NOMO-1 (cell line): ENCODE measurements at regions not wholly inside any gene's neighbourhood (a gene's known extent, or its start where the extent isn't known, plus 50 kb on each side); places are given as distances from the start of the nearest gene placed in this dataset.

Experiments used
- DNase-seq, 2 experiments: peaks; one replicate each; lab custom pipeline; 2025; ENCODE audit not compliant: unreplicated experiment in 2 of 2; lab: John Stamatoyannopoulos, UW

- DNase-seq, result peak in 1 of 2 experiments; percentile 32
Measured at GRCh38 chr2:40507432-40507831, 55.5 kb upstream of the SLC8A1 start.

GRCh38 chr2:40510304-40510703 lies 58.4 kb upstream of the SLC8A1 start:
- no peak for DNase-seq

GRCh38 chr2:40511661-40512213 lies 59.8 kb upstream of the SLC8A1 start:
- peak; percentile 71 to 87 for DNase-seq

- no peak for DNase-seq
Measured at GRCh38 chr2:40512256-40512655, 60.4 kb upstream of the SLC8A1 start.

GRCh38 chr2:40513201-40513600 lies 61.3 kb upstream of the SLC8A1 start:
- DNase-seq, result peak; percentile 10 to 78

GRCh38 chr2:40516604-40517003 lies 64.7 kb upstream of the SLC8A1 start:
- no peak for DNase-seq

- no peak for DNase-seq
Measured at GRCh38 chr2:40528564-40528963, 76.7 kb upstream of the SLC8A1 start.

- DNase-seq, result no peak
Measured at GRCh38 chr2:40531359-40531758, 79.5 kb upstream of the SLC8A1 start.

- peak; percentile 28 to 60 for DNase-seq
Measured at GRCh38 chr2:40534528-40534927, 82.6 kb upstream of the SLC8A1 start.

- no peak for DNase-seq
Measured at GRCh38 chr2:40535972-40536371, 84.1 kb upstream of the SLC8A1 start.

GRCh38 chr2:40540026-40540425 lies 88.1 kb upstream of the SLC8A1 start:
- no peak for DNase-seq

- no peak for DNase-seq
Measured at GRCh38 chr2:40543381-40543780, 91.5 kb upstream of the SLC8A1 start.

GRCh38 chr2:40544072-40544471 lies 92.2 kb upstream of the SLC8A1 start:
- DNase-seq, result no peak

- DNase-seq, result no peak
Measured at GRCh38 chr2:40545645-40546044, 93.8 kb upstream of the SLC8A1 start.

- peak in 1 of 2 experiments; percentile 69 for DNase-seq
Measured at GRCh38 chr2:40546439-40547191, 94.7 kb upstream of the SLC8A1 start.

GRCh38 chr2:40548521-40548920 lies 96.6 kb upstream of the SLC8A1 start:
- no peak for DNase-seq

GRCh38 chr2:40550085-40550484 lies 98.2 kb upstream of the SLC8A1 start:
- DNase-seq, result no peak

GRCh38 chr2:40551081-40551480 lies 99.2 kb upstream of the SLC8A1 start:
- DNase-seq, result no peak

- DNase-seq, result peak; percentile 24 to 67
Measured at GRCh38 chr2:40554665-40555294, 102.9 kb upstream of the SLC8A1 start.

GRCh38 chr2:40556293-40556692 lies 104.4 kb upstream of the SLC8A1 start:
- peak; percentile 45 to 79 for DNase-seq

GRCh38 chr2:40556739-40557138 lies 104.8 kb upstream of the SLC8A1 start:
- no peak for DNase-seq

GRCh38 chr2:40558761-40559160 lies 106.9 kb upstream of the SLC8A1 start:
- DNase-seq, result peak; percentile 93 to 94
